Skeletal muscle tissue (tissue), 3 donors: ENCODE measurements at regions not wholly inside any gene's neighbourhood (a gene's known extent, or its start where the extent isn't known, plus 50 kb on each side); places are given as distances from the start of the nearest gene placed in this dataset.

Experiments used
- H3K27ac ChIP-seq: one replicate; pipeline ENCODE4 v1.7.0; 2013; ENCODE audit warnings: mild to moderate bottlenecking, low read depth, low read length, inconsistent platforms
- H3K27me3 ChIP-seq, 3 donors: one replicate each; pipeline ENCODE4 v1.7.0; 2013; ENCODE audit warnings: low read length in 3 of 3; ENCODE audit not compliant: control insufficient read depth in 3 of 3, insufficient read depth in 3 of 3
- H3K36me3 ChIP-seq, 3 donors: one replicate each; pipeline ENCODE4 v1.7.0; 2013; ENCODE audit warnings: low read length in 3 of 3; ENCODE audit not compliant: control insufficient read depth in 3 of 3, insufficient read depth in 3 of 3
- H3K4me1 ChIP-seq, 3 donors: one replicate each; pipeline ENCODE4 v1.7.0; 2013; ENCODE audit warnings: low read length in 3 of 3, mild to moderate bottlenecking in 3 of 3; ENCODE audit not compliant: control insufficient read depth in 3 of 3, insufficient read depth in 3 of 3
- H3K4me3 ChIP-seq, 3 donors: one replicate each; pipeline ENCODE4 v1.7.0; 2013; ENCODE audit warnings: low read length in 3 of 3
- H3K9ac ChIP-seq, 3 donors: one replicate each; pipeline ENCODE4 v1.7.0; 2013; ENCODE audit warnings: low read length in 3 of 3, mild to moderate bottlenecking in 3 of 3, moderate library complexity in 2 of 3, low read depth in 1 of 3
- H3K9me3 ChIP-seq, 3 donors: one replicate each; pipeline ENCODE4 v1.7.0; 2013; ENCODE audit warnings: low read length in 3 of 3; ENCODE audit not compliant: control insufficient read depth in 3 of 3
- donor health status: Osteomylitis.

- Histone ChIP-seq H3K4me3 (no peak overlapping the region), H3K9me3 (no peaks in the 10 kb centered on the region), H3K4me1 (no peaks in the 10 kb centered on the region), H3K36me3 (no peaks in the 10 kb centered on the region), H3K9ac (no peak overlapping the region), H3K27ac (no peak overlapping the region), H3K27me3 (peaks cover 0 to 3% (median 0%) of the 10 kb centered on the region in 3 donors)
Observed at GRCh38 chr1:209102531-209102930, 481.0 kb upstream of the CAMK1G start.

GRCh38 chr1:209103092-209103491 lies 480.4 kb upstream of the CAMK1G start:
- Histone ChIP-seq H3K4me1 (no peaks in the 10 kb centered on the region), H3K9me3 (no peaks in the 10 kb centered on the region), H3K4me3 (no peak overlapping the region), H3K9ac (no peak overlapping the region), H3K27ac (no peak overlapping the region), H3K36me3 (no peaks in the 10 kb centered on the region), H3K27me3 (peaks cover 0 to 3% (median 0%) of the 10 kb centered on the region in 3 donors)

GRCh38 chr1:209104646-209105045 lies 478.9 kb upstream of the CAMK1G start:
- Histone ChIP-seq H3K4me3 (no peak overlapping the region), H3K4me1 (no peaks in the 10 kb centered on the region), H3K9ac (no peak overlapping the region), H3K27ac (no peak overlapping the region), H3K9me3 (no peaks in the 10 kb centered on the region), H3K36me3 (no peaks in the 10 kb centered on the region), H3K27me3 (peaks cover 0 to 3% (median 0%) of the 10 kb centered on the region in 3 donors)

- peaks cover 0 to 3% (median 0%) of the 10 kb centered on the region in 3 donors for H3K27me3 ChIP-seq
- H3K9me3 ChIP-seq = no peaks in the 10 kb centered on the region
- H3K36me3 ChIP-seq = no peaks in the 10 kb centered on the region
- no peak overlapping the region for H3K27ac ChIP-seq
- H3K4me1 ChIP-seq = no peaks in the 10 kb centered on the region
- no peak overlapping the region for H3K4me3 ChIP-seq
- H3K9ac ChIP-seq = no peak overlapping the region
Observed at GRCh38 chr1:209105701-209106100, 477.8 kb upstream of the CAMK1G start.

- Histone ChIP-seq H3K9ac (no peak overlapping the region), H3K27me3 (peaks cover 0 to 3% (median 0%) of the 10 kb centered on the region in 3 donors), H3K27ac (no peak overlapping the region), H3K4me3 (no peak overlapping the region), H3K9me3 (no peaks in the 10 kb centered on the region), H3K4me1 (no peaks in the 10 kb centered on the region), H3K36me3 (no peaks in the 10 kb centered on the region)
Observed at GRCh38 chr1:209106237-209106741, 477.2 kb upstream of the CAMK1G start.

- Histone ChIP-seq H3K4me3 (no peak overlapping the region), H3K9me3 (no peaks in the 10 kb centered on the region), H3K36me3 (no peaks in the 10 kb centered on the region), H3K27me3 (peaks cover 0 to 3% (median 0%) of the 10 kb centered on the region in 3 donors), H3K4me1 (no peaks in the 10 kb centered on the region), H3K9ac (no peak overlapping the region), H3K27ac (no peak overlapping the region)
Observed at GRCh38 chr1:209106861-209107260, 476.7 kb upstream of the CAMK1G start.

GRCh38 chr1:209107535-209107934 lies 476.0 kb upstream of the CAMK1G start:
- H3K27me3 ChIP-seq = peaks cover 0 to 3% (median 0%) of the 10 kb centered on the region in 3 donors
- H3K27ac ChIP-seq = no peak overlapping the region
- H3K4me3 ChIP-seq = no peak overlapping the region
- no peaks in the 10 kb centered on the region for H3K4me1 ChIP-seq
- H3K36me3 ChIP-seq = no peaks in the 10 kb centered on the region
- H3K9ac ChIP-seq = no peak overlapping the region
- H3K9me3 ChIP-seq = no peaks in the 10 kb centered on the region

GRCh38 chr1:209109001-209109785 lies 474.3 kb upstream of the CAMK1G start:
- H3K36me3 ChIP-seq = no peaks in the 10 kb centered on the region
- H3K9ac ChIP-seq = no peak overlapping the region
- no peaks in the 10 kb centered on the region for H3K4me1 ChIP-seq
- no peak overlapping the region for H3K27ac ChIP-seq
- no peaks in the 10 kb centered on the region for H3K9me3 ChIP-seq
- H3K4me3 ChIP-seq = no peak overlapping the region
- H3K27me3 ChIP-seq = no peaks in the 10 kb centered on the region

- Histone ChIP-seq H3K27me3 (no peaks in the 10 kb centered on the region), H3K36me3 (no peaks in the 10 kb centered on the region), H3K4me3 (no peak overlapping the region), H3K4me1 (no peaks in the 10 kb centered on the region), H3K27ac (no peak overlapping the region), H3K9me3 (no peaks in the 10 kb centered on the region), H3K9ac (no peak overlapping the region)
Observed at GRCh38 chr1:209113521-209113920, 470.0 kb upstream of the CAMK1G start.

- H3K36me3 ChIP-seq = no peaks in the 10 kb centered on the region
- no peak overlapping the region for H3K4me3 ChIP-seq
- H3K4me1 ChIP-seq = no peaks in the 10 kb centered on the region
- no peaks in the 10 kb centered on the region for H3K9me3 ChIP-seq
- no peak overlapping the region for H3K9ac ChIP-seq
- H3K27me3 ChIP-seq = no peaks in the 10 kb centered on the region
- H3K27ac ChIP-seq = no peak overlapping the region
Observed at GRCh38 chr1:209116705-209117104, 466.8 kb upstream of the CAMK1G start.
